ENCODE measurements at regions not wholly inside any gene's neighbourhood (a gene's known extent, or its start where the extent isn't known, plus 50 kb on each side); places are given as distances from the start of the nearest gene placed in this dataset.
A peak's percentile ranks its signal among the peaks of the same experiment; 100 is the strongest.

DNA sequence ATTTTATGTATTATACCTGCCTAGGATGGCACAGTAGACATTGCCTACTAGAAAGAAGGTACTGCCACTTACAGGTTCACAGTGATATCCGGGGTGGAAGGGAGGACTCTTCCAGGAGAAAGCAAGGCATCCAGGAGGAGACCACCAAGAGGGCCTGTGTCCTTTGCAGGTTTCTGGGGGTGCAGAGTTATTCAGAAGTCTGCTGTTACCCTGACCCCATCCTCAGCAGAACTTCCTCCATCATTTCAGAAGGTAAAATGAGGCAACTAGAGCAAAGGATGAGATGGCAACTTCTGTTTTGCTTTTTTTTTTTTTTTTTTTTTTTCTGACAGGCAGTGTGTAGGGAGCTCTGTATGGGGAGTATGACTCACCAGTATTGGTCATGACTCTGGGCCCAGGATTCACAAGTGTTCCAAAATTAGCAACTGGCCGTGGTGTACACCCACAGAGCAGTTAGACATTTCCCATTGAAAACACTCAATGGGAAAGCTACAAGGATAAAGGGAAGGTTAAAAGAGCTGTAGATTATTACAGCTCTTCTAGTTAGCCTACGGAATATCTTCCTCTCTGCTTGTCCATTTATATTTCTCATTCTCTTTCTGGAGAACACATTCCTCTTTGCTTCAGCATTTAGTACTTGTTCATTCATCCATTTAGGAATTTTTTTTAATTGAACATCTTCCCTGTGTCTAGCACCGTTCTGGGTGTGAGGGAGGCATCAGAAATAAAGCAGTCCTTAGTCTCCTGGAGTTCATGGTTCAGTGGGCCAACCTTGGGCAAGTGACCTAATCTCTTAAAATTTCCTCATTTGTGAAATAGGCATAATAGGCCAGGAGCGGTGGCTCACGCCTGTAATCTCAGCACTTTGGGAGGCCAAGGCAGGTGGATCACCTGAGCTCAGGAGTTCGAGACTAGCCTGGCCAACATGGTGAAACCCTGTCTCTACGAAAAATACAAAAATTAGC lies 50.5 kb upstream of the PPP2R5A start (continued):
- TF ChIP-seq, protein P1, sequence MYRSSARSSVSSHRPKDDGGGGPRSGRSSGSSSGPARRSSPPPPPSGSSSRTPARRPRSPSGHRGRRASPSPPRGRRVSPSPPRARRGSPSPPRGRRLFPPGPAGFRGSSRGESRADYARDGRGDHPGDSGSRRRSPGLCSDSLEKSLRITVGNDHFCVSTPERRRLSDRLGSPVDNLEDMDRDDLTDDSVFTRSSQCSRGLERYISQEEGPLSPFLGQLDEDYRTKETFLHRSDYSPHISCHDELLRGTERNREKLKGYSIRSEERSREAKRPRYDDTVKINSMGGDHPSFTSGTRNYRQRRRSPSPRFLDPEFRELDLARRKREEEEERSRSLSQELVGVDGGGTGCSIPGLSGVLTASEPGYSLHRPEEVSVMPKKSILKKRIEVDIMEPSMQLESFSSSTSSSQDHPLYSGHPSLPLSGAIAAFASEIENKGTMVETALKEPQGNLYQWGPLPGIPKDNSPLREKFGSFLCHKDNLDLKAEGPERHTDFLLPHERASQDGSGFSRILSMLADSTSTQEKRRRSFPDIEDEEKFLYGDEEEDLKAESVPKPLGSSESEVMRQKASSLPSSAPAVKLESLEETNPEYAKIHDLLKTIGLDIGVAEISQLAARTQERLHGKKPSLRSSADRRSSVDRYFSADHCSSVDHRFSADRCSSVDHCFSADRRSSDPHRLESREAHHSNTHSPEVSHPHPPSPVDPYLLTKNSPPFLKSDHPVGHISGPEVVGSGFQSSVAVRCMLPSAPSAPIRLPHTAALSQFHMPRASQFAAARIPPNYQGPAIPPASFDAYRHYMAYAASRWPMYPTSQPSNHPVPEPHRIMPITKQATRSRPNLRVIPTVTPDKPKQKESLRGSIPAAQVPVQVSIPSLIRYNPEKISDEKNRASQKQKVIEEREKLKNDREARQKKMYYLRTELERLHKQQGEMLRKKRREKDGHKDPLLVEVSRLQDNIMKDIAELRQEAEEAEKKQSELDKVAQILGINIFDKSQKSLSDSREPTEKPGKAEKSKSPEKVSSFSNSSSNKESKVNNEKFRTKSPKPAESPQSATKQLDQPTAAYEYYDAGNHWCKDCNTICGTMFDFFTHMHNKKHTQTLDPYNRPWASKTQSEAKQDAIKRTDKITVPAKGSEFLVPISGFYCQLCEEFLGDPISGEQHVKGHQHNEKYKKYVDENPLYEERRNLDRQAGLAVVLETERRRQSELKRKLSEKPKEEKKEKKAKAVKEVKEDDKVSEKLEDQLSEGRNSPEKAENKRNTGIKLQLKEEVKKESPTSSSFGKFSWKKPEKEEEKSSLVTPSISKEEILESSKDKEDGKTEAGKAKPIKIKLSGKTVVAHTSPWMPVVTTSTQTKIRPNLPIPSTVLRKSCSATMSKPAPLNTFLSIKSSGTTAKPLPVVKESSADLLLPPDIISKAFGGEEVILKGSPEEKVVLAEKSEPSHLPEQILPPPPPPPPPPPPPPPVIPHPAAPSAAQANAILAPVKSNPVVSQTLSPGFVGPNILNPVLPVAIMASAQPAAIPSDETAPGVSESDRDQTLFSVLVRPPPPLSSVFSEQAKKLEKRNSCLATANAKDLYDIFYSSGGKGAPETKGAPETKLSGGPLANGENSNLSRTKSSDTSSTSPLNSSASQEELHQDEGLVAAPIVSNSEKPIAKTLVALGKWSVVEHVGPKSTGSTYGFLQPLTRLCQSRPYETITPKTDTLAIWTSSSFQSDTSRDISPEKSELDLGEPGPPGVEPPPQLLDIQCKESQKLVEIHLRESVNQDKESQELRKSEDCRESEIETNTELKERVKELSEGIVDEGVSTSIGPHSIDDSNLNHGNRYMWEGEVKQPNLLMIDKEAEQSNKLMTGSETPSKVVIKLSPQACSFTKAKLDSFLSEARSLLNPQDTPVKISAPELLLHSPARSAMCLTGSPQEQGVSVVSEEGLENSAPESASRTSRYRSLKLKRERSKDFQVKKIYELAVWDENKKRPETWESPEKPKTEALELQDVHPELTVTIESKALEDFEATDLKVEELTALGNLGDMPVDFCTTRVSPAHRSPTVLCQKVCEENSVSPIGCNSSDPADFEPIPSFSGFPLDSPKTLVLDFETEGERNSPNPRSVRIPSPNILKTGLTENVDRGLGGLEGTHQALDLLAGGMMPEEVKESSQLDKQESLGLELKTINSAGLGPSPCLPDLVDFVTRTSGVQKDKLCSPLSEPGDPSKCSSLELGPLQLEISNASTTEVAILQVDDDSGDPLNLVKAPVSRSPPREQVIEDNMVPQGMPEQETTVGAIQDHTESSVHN (IDR thresholded peaks at IDR 0.05; ENCODE audit: borderline replicate concordance in 1 of 2, low read depth in 1 of 2): no peak; a peak in 1 of 4 replicates
- no peak for TF ChIP-seq MBD2 (IDR thresholded peaks at IDR 0.05; ENCODE audit: borderline replicate concordance, low read depth)
- no peak for TF ChIP-seq POLR3A (IDR thresholded peaks at IDR 0.05; ENCODE audit: borderline replicate concordance, extremely low read depth, insufficient read depth, insufficient read length)
- TF ChIP-seq, protein P2, sequence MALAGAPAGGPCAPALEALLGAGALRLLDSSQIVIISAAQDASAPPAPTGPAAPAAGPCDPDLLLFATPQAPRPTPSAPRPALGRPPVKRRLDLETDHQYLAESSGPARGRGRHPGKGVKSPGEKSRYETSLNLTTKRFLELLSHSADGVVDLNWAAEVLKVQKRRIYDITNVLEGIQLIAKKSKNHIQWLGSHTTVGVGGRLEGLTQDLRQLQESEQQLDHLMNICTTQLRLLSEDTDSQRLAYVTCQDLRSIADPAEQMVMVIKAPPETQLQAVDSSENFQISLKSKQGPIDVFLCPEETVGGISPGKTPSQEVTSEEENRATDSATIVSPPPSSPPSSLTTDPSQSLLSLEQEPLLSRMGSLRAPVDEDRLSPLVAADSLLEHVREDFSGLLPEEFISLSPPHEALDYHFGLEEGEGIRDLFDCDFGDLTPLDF (CRISPR knock-in tag; IDR thresholded peaks at IDR 0.05): no peak
- no peak for TF ChIP-seq SLC30A9 (CRISPR knock-in tag; IDR thresholded peaks at IDR 0.05)
- TF ChIP-seq, protein P3, sequence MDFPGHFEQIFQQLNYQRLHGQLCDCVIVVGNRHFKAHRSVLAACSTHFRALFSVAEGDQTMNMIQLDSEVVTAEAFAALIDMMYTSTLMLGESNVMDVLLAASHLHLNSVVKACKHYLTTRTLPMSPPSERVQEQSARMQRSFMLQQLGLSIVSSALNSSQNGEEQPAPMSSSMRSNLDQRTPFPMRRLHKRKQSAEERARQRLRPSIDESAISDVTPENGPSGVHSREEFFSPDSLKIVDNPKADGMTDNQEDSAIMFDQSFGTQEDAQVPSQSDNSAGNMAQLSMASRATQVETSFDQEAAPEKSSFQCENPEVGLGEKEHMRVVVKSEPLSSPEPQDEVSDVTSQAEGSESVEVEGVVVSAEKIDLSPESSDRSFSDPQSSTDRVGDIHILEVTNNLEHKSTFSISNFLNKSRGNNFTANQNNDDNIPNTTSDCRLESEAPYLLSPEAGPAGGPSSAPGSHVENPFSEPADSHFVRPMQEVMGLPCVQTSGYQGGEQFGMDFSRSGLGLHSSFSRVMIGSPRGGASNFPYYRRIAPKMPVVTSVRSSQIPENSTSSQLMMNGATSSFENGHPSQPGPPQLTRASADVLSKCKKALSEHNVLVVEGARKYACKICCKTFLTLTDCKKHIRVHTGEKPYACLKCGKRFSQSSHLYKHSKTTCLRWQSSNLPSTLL (IDR thresholded peaks at IDR 0.05): no peak
- TF ChIP-seq TOE1 (IDR thresholded peaks at IDR 0.05; ENCODE audit: borderline replicate concordance): no peak
- no peak for TF ChIP-seq TOE1 (CRISPR knock-in tag; IDR thresholded peaks at IDR 0.05; ENCODE audit: borderline replicate concordance, low read depth)
- no peak for TF ChIP-seq ZNF143 (CRISPR knock-in tag; IDR thresholded peaks at IDR 0.05)
- TF ChIP-seq ZNF197 (CRISPR knock-in tag; IDR thresholded peaks at IDR 0.05; ENCODE audit: low read depth): no peak
- no peak for TF ChIP-seq ZC3H4 (CRISPR knock-in tag; IDR thresholded peaks at IDR 0.05; ENCODE audit: borderline replicate concordance)
- no peak for TF ChIP-seq ZNF707 (CRISPR knock-in tag; conservative IDR thresholded peaks at IDR 0.05)
- peak; percentile 96 for TF ChIP-seq BACH1 (tag; IDR thresholded peaks at IDR 0.05)
- TF ChIP-seq PYGO2 (tag; IDR thresholded peaks at IDR 0.05): peak; percentile 35; the same call in 1 of the 2 replicates
- no peak for TF ChIP-seq RFX5 (IDR thresholded peaks at IDR 0.05; ENCODE audit: low read depth, low read length)
